ENCODE measurements at regions not wholly inside any gene's neighbourhood (a gene's known extent, or its start where the extent isn't known, plus 50 kb on each side); places are given as distances from the start of the nearest gene placed in this dataset.

- no peaks in the 10 kb centered on the region for H3K9me3 ChIP-seq (ENCODE audit: control insufficient read depth in 1 of 2, low read length in 2 of 2)
- H3K4me1 ChIP-seq (ENCODE audit: control insufficient read depth in 1 of 2, insufficient read depth in 2 of 2, low read length in 2 of 2), result no peaks in the 10 kb centered on the region
- H3K36me3 ChIP-seq (ENCODE audit: control insufficient read depth in 1 of 2, insufficient read depth in 2 of 2, low read length in 2 of 2), result no peaks in the 10 kb centered on the region
- no peak overlapping the region for H3K4me3 ChIP-seq (ENCODE audit: low read depth in 1 of 2, low read length in 2 of 2)
- no peak overlapping the region for H3K27ac ChIP-seq (ENCODE audit: low read depth, low read length)
- no peak overlapping the region for H3K9ac ChIP-seq (ENCODE audit: low read depth in 1 of 2, low read length in 2 of 2)
- no peaks in the 10 kb centered on the region for H3K27me3 ChIP-seq (ENCODE audit: control insufficient read depth in 1 of 2, insufficient read depth in 2 of 2, low read length in 2 of 2)
These were observed 421.9 kb downstream of the PMP22 start for GRCh38 chr17:14843086-14843795.

DNA sequence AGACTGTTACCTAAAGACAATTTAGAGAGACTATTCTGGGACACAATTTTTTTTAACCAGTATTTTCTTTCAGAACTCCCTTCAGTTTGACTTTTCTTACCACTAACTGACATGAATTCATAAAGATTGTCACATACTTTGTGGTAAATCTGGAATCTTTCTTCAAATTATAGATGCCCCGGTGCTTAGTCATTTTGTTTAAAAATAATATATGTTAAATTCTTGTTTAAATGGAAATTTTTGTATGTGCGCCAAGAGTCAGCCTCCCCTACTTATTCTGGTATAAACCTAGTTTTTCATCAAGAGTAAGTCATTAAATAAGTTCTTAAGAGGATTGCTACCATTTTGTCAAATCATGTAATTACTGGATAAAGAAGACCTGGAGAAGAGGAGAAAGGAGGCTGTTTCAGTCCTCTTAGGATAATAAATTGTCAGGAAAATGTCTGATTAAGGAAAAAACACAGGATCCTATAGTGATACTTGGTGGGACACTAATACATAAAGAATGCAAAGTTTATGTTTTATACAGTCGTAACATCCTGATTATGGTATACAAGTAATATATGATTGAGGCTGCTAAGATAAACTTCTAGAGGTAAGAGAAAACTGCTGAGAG, 424.4 kb downstream of the PMP22 start:
- H3K27me3 ChIP-seq (ENCODE audit: control insufficient read depth in 1 of 2, insufficient read depth in 2 of 2, low read length in 2 of 2), result no peaks in the 10 kb centered on the region
- no peak overlapping the region for H3K4me3 ChIP-seq (ENCODE audit: low read depth in 1 of 2, low read length in 2 of 2)
- no peaks in the 10 kb centered on the region for H3K4me1 ChIP-seq (ENCODE audit: control insufficient read depth in 1 of 2, insufficient read depth in 2 of 2, low read length in 2 of 2)
- no peaks in the 10 kb centered on the region for H3K36me3 ChIP-seq (ENCODE audit: control insufficient read depth in 1 of 2, insufficient read depth in 2 of 2, low read length in 2 of 2)
- peaks cover 0 to 5% of the 10 kb centered on the region in 2 donors for H3K9me3 ChIP-seq (ENCODE audit: control insufficient read depth in 1 of 2, low read length in 2 of 2)
- H3K27ac ChIP-seq (ENCODE audit: low read depth, low read length), result no peak overlapping the region
- H3K9ac ChIP-seq (ENCODE audit: low read depth in 1 of 2, low read length in 2 of 2), result no peak overlapping the region

- Histone ChIP-seq H3K9me3 (ENCODE audit: control insufficient read depth in 1 of 2, low read length in 2 of 2) (peaks cover 4 to 5% of the 10 kb centered on the region in 2 donors), H3K36me3 (ENCODE audit: control insufficient read depth in 1 of 2, insufficient read depth in 2 of 2, low read length in 2 of 2) (no peaks in the 10 kb centered on the region), H3K27ac (ENCODE audit: low read depth, low read length) (no peak overlapping the region)
These were observed 426.6 kb downstream of the PMP22 start for GRCh38 chr17:14838567-14838966.

GRCh38 chr17:14833201-14833785, 431.8 kb downstream of the PMP22 start:
- no peaks in the 10 kb centered on the region for H3K4me1 ChIP-seq (ENCODE audit: control insufficient read depth in 1 of 2, insufficient read depth in 2 of 2, low read length in 2 of 2)
- H3K4me3 ChIP-seq (ENCODE audit: low read depth in 1 of 2, low read length in 2 of 2), result no peak overlapping the region
- H3K36me3 ChIP-seq (ENCODE audit: control insufficient read depth in 1 of 2, insufficient read depth in 2 of 2, low read length in 2 of 2), result no peaks in the 10 kb centered on the region
- H3K9ac ChIP-seq (ENCODE audit: low read depth in 1 of 2, low read length in 2 of 2), result no peak overlapping the region
- H3K9me3 ChIP-seq (ENCODE audit: control insufficient read depth in 1 of 2, low read length in 2 of 2), result peaks cover 4 to 5% of the 10 kb centered on the region in 2 donors
- no peaks in the 10 kb centered on the region for H3K27me3 ChIP-seq (ENCODE audit: control insufficient read depth in 1 of 2, insufficient read depth in 2 of 2, low read length in 2 of 2)
- no peak overlapping the region for H3K27ac ChIP-seq (ENCODE audit: low read depth, low read length)

More at GRCh38 chr17:14838567-14838966, 426.6 kb downstream of the PMP22 start:
- Histone ChIP-seq H3K27me3 (ENCODE audit: control insufficient read depth in 1 of 2, insufficient read depth in 2 of 2, low read length in 2 of 2) (no peaks in the 10 kb centered on the region), H3K4me3 (ENCODE audit: low read depth in 1 of 2, low read length in 2 of 2) (no peak overlapping the region), H3K9ac (ENCODE audit: low read depth in 1 of 2, low read length in 2 of 2) (no peak overlapping the region), H3K4me1 (ENCODE audit: control insufficient read depth in 1 of 2, insufficient read depth in 2 of 2, low read length in 2 of 2) (no peaks in the 10 kb centered on the region)

DNA sequence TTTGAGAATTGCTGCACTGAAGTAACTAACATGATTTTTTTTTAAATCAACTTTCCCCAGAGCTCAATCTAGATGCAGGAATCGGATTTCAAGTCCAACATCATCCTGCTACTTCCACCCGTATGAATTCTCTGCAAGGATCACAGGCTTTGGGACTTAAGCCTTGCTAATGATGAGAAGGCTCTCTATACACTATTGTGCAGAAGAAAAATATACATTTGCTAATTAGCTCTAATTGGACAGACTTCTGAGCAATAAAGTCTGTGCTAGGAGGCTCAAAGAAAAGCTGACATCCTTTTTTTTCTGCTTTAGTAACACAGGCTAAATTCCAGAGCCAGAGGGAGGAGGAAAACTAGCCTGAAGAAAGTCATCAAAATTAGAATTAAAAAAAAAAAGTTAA, 433.6 kb downstream of the PMP22 start:
- H3K9me3 ChIP-seq (ENCODE audit: control insufficient read depth in 1 of 2, low read length in 2 of 2), result peaks cover 4% of the 10 kb centered on the region in 2 donors
- no peak overlapping the region for H3K4me3 ChIP-seq (ENCODE audit: low read depth in 1 of 2, low read length in 2 of 2)
- no peaks in the 10 kb centered on the region for H3K36me3 ChIP-seq (ENCODE audit: control insufficient read depth in 1 of 2, insufficient read depth in 2 of 2, low read length in 2 of 2)
- H3K9ac ChIP-seq (ENCODE audit: low read depth in 1 of 2, low read length in 2 of 2), result no peak overlapping the region
- H3K4me1 ChIP-seq (ENCODE audit: control insufficient read depth in 1 of 2, insufficient read depth in 2 of 2, low read length in 2 of 2), result no peaks in the 10 kb centered on the region
- no peaks in the 10 kb centered on the region for H3K27me3 ChIP-seq (ENCODE audit: control insufficient read depth in 1 of 2, insufficient read depth in 2 of 2, low read length in 2 of 2)
- H3K27ac ChIP-seq (ENCODE audit: low read depth, low read length), result no peak overlapping the region

DNA sequence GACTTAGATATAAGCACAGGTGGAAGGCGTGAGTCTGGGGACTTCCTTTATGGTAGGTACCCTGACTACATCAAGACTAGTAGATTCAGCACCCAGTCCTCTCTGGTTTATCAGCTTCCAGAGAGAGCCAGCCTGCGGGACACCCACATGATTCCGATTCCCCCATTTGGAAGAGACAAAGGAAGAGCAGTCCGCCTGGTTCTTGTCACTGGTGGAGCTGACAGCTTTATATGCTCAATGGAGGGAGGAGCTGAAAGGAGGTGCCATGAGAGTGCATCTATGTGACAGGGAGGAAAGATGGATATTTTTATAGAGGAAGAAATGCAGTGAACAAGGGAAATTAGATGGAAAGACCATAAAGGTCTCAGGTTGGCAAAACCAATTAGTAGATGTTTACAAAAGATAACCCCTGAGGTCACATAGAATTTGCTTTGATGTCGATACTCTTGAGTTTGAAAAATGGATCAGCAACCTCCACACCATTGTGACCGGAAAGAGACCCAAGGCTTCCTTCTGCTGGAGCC, 437.7 kb downstream of the PMP22 start:
- no peaks in the 10 kb centered on the region for H3K27me3 ChIP-seq (ENCODE audit: control insufficient read depth in 1 of 2, insufficient read depth in 2 of 2, low read length in 2 of 2)
- no peak overlapping the region for H3K27ac ChIP-seq (ENCODE audit: low read depth, low read length)
- H3K9ac ChIP-seq (ENCODE audit: low read depth in 1 of 2, low read length in 2 of 2), result no peak overlapping the region
- no peak overlapping the region for H3K4me3 ChIP-seq (ENCODE audit: low read depth in 1 of 2, low read length in 2 of 2)
- H3K9me3 ChIP-seq (ENCODE audit: control insufficient read depth in 1 of 2, low read length in 2 of 2), result peaks cover 5 to 9% of the 10 kb centered on the region in 2 donors
- no peaks in the 10 kb centered on the region for H3K36me3 ChIP-seq (ENCODE audit: control insufficient read depth in 1 of 2, insufficient read depth in 2 of 2, low read length in 2 of 2)
- no peaks in the 10 kb centered on the region for H3K4me1 ChIP-seq (ENCODE audit: control insufficient read depth in 1 of 2, insufficient read depth in 2 of 2, low read length in 2 of 2)

DNA sequence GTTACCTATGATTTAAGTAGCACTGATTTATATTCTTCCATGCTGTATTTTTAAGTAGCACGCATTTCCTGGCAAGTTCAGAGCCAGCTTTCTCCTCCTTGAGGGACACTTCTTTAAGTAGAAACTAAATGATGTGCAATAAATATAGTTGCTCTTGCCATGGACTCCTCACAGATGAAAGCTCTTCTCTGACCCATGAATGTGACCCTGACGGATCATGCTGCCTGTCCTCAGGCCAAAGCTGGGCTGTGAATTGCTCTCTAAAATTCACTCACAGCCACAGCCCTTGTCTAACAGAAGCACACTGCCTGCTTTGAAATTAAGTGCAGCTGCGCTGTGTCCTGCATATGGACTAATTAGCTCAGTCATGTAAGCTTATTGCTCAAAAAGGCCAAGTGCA, 438.8 kb downstream of the PMP22 start:
- no peak overlapping the region for H3K4me3 ChIP-seq (ENCODE audit: low read depth in 1 of 2, low read length in 2 of 2)
- H3K27me3 ChIP-seq (ENCODE audit: control insufficient read depth in 1 of 2, insufficient read depth in 2 of 2, low read length in 2 of 2), result no peaks in the 10 kb centered on the region

GRCh38 chr17:14818469-14818868, 446.7 kb downstream of the PMP22 start:
- no peaks in the 10 kb centered on the region for H3K36me3 ChIP-seq (ENCODE audit: control insufficient read depth in 1 of 2, insufficient read depth in 2 of 2, low read length in 2 of 2)
- H3K4me3 ChIP-seq (ENCODE audit: low read depth in 1 of 2, low read length in 2 of 2), result no peak overlapping the region
- no peaks in the 10 kb centered on the region for H3K27me3 ChIP-seq (ENCODE audit: control insufficient read depth in 1 of 2, insufficient read depth in 2 of 2, low read length in 2 of 2)
- no peaks in the 10 kb centered on the region for H3K9me3 ChIP-seq (ENCODE audit: control insufficient read depth in 1 of 2, low read length in 2 of 2)
- no peak overlapping the region for H3K9ac ChIP-seq (ENCODE audit: low read depth in 1 of 2, low read length in 2 of 2)
- H3K27ac ChIP-seq (ENCODE audit: low read depth, low read length), result no peak overlapping the region
- H3K4me1 ChIP-seq (ENCODE audit: control insufficient read depth in 1 of 2, insufficient read depth in 2 of 2, low read length in 2 of 2), result no peaks in the 10 kb centered on the region

More for the DNA sequence above, 438.8 kb downstream of the PMP22 start:
- no peaks in the 10 kb centered on the region for H3K4me1 ChIP-seq (ENCODE audit: control insufficient read depth in 1 of 2, insufficient read depth in 2 of 2, low read length in 2 of 2)
- no peak overlapping the region for H3K9ac ChIP-seq (ENCODE audit: low read depth in 1 of 2, low read length in 2 of 2)
- H3K36me3 ChIP-seq (ENCODE audit: control insufficient read depth in 1 of 2, insufficient read depth in 2 of 2, low read length in 2 of 2), result no peaks in the 10 kb centered on the region
- no peak overlapping the region for H3K27ac ChIP-seq (ENCODE audit: low read depth, low read length)
- peaks cover 5 to 9% of the 10 kb centered on the region in 2 donors for H3K9me3 ChIP-seq (ENCODE audit: control insufficient read depth in 1 of 2, low read length in 2 of 2)

GRCh38 chr17:14815079-14815478, 450.0 kb downstream of the PMP22 start:
- Histone ChIP-seq H3K27ac (ENCODE audit: low read depth, low read length) (no peak overlapping the region), H3K9me3 (ENCODE audit: control insufficient read depth in 1 of 2, low read length in 2 of 2) (no peaks in the 10 kb centered on the region), H3K4me1 (ENCODE audit: control insufficient read depth in 1 of 2, insufficient read depth in 2 of 2, low read length in 2 of 2) (no peaks in the 10 kb centered on the region), H3K27me3 (ENCODE audit: control insufficient read depth in 1 of 2, insufficient read depth in 2 of 2, low read length in 2 of 2) (no peaks in the 10 kb centered on the region), H3K9ac (ENCODE audit: low read depth in 1 of 2, low read length in 2 of 2) (no peak overlapping the region), H3K36me3 (ENCODE audit: control insufficient read depth in 1 of 2, insufficient read depth in 2 of 2, low read length in 2 of 2) (no peaks in the 10 kb centered on the region), H3K4me3 (ENCODE audit: low read depth in 1 of 2, low read length in 2 of 2) (no peak overlapping the region)

DNA sequence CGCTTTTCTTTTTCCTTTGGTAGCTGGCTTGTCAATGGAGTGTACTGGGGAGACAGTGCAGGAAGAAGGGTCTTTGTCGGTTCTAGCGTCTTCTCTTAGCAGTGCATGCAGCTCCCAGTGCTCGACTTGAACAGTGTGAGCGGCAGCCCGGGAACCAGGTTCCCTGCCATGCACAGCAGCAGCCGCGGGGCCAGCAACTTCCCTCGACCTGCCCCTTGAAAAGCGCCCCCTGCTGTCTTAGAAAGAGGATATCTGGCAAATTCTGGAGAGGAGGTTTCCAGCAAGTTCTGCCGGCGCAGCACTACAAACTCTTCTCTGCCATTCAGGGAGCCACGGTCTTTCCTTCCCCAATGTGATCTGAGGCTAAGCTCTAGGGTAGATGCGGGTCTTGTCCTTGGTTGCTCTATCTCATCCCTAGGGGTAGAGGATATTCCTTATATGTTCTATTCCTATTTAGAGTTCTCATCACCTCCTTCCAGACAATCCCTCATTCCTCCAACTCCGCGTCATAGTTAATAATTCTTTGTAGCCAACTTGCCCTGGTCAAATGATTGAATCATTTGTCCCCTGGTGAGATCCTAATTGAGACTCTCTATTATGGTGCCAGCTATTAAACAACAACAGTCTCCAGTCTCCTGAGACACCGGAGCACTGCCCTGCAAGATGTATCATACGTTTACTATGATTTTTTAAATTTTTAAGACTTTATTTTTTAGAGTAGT, 451.3 kb downstream of the PMP22 start:
- Histone ChIP-seq H3K27me3 (ENCODE audit: control insufficient read depth in 1 of 2, insufficient read depth in 2 of 2, low read length in 2 of 2) (no peaks in the 10 kb centered on the region), H3K27ac (ENCODE audit: low read depth, low read length) (no peak overlapping the region), H3K4me3 (ENCODE audit: low read depth in 1 of 2, low read length in 2 of 2) (no peak overlapping the region), H3K36me3 (ENCODE audit: control insufficient read depth in 1 of 2, insufficient read depth in 2 of 2, low read length in 2 of 2) (no peaks in the 10 kb centered on the region), H3K9ac (ENCODE audit: low read depth in 1 of 2, low read length in 2 of 2) (no peak overlapping the region), H3K4me1 (ENCODE audit: control insufficient read depth in 1 of 2, insufficient read depth in 2 of 2, low read length in 2 of 2) (no peaks in the 10 kb centered on the region), H3K9me3 (ENCODE audit: control insufficient read depth in 1 of 2, low read length in 2 of 2) (no peaks in the 10 kb centered on the region)
